ENCODE measurements at regions not wholly inside any gene's neighbourhood (a gene's known extent, or its start where the extent isn't known, plus 50 kb on each side); places are given as distances from the start of the nearest gene placed in this dataset.

DNA sequence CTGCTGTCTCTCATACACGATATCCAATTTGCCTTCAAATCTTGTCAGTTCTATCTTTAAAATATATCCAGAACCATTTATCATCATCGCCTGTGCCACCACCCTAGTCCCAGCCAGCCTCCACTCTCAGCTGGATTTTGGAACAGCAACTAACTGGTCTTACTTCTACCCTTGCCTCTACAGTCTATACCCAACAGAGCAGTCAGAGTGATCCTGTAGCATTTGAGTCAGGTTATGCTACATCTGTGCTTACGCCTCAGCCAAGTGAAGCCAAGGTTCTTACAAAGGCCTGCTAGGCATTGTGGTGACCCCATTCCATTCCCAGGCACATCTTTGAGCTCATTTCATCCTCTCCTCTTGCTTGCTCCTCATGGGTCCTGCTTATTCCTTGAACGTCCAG is 95.7 kb upstream of the ACSL1 start:
- TF ChIP-seq POLR2A (IDR thresholded peaks at IDR 0.05) (no peak), EP300 (IDR thresholded peaks at IDR 0.05) (no peak)
- TF ChIP-seq, protein P1, sequence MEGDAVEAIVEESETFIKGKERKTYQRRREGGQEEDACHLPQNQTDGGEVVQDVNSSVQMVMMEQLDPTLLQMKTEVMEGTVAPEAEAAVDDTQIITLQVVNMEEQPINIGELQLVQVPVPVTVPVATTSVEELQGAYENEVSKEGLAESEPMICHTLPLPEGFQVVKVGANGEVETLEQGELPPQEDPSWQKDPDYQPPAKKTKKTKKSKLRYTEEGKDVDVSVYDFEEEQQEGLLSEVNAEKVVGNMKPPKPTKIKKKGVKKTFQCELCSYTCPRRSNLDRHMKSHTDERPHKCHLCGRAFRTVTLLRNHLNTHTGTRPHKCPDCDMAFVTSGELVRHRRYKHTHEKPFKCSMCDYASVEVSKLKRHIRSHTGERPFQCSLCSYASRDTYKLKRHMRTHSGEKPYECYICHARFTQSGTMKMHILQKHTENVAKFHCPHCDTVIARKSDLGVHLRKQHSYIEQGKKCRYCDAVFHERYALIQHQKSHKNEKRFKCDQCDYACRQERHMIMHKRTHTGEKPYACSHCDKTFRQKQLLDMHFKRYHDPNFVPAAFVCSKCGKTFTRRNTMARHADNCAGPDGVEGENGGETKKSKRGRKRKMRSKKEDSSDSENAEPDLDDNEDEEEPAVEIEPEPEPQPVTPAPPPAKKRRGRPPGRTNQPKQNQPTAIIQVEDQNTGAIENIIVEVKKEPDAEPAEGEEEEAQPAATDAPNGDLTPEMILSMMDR (IDR thresholded peaks at IDR 0.05), result no peak

Data from ovary (tissue), 3 donors.